ENCODE measurements at regions not wholly inside any gene's neighbourhood (a gene's known extent, or its start where the extent isn't known, plus 50 kb on each side); places are given as distances from the start of the nearest gene placed in this dataset.

DNA sequence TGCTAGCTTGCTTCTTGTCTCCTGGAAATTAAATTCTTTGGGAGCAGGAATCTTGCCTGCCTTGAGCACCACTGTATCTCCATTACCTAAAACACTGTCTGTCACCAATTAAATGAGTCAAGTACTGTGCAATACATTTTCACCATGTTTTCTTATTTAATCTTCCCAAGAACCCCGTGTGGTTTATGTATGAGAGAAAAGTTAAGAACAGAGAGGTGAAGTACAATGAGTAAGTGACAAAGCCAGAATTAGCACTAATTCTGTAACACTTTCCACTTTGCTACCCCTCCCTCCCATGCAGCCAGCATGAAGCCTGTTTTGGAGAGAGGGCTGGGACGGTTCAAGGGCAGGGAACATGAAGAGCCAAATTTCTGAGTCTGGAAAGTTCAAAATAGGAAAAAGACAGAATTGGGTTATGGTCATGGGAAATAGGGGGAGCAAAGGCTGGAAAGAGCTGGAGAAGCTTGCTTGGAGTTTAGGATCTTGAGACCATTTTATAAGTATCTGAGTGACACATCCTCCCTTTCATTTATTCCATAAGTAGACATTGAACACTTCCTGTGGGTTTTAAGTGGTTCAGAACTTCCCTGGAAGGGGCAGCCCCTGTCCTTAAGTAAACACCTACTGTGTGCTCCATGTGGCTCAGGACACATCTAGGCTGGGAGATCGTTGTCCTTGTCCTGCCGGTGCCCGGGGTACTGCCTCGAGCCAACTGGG, 60.5 kb upstream of the CHST1 start:
- Histone ChIP-seq H3K4me1 (ENCODE audit: insufficient read depth, poor library complexity, severe bottlenecking) (no peaks in the 10 kb centered on the region), H3K27me3 (ENCODE audit: insufficient read depth, poor library complexity, severe bottlenecking) (no peaks in the 10 kb centered on the region), H3K36me3 (ENCODE audit: low read depth) (no peaks in the 10 kb centered on the region), H3K4me3 (ENCODE audit: severe bottlenecking) (no peak overlapping the region), H3K9me3 (ENCODE audit: severe bottlenecking) (no peaks in the 10 kb centered on the region), H3K27ac (ENCODE audit: poor library complexity, severe bottlenecking) (no peak overlapping the region)
- no peak for DNase-seq (ENCODE audit: low spot score)
- no peak for ATAC-seq (ENCODE audit: low read depth)
- TF ChIP-seq, protein P1, sequence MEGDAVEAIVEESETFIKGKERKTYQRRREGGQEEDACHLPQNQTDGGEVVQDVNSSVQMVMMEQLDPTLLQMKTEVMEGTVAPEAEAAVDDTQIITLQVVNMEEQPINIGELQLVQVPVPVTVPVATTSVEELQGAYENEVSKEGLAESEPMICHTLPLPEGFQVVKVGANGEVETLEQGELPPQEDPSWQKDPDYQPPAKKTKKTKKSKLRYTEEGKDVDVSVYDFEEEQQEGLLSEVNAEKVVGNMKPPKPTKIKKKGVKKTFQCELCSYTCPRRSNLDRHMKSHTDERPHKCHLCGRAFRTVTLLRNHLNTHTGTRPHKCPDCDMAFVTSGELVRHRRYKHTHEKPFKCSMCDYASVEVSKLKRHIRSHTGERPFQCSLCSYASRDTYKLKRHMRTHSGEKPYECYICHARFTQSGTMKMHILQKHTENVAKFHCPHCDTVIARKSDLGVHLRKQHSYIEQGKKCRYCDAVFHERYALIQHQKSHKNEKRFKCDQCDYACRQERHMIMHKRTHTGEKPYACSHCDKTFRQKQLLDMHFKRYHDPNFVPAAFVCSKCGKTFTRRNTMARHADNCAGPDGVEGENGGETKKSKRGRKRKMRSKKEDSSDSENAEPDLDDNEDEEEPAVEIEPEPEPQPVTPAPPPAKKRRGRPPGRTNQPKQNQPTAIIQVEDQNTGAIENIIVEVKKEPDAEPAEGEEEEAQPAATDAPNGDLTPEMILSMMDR (IDR thresholded peaks at IDR 0.05; ENCODE audit: poor library complexity, severe bottlenecking): no peak

DNA sequence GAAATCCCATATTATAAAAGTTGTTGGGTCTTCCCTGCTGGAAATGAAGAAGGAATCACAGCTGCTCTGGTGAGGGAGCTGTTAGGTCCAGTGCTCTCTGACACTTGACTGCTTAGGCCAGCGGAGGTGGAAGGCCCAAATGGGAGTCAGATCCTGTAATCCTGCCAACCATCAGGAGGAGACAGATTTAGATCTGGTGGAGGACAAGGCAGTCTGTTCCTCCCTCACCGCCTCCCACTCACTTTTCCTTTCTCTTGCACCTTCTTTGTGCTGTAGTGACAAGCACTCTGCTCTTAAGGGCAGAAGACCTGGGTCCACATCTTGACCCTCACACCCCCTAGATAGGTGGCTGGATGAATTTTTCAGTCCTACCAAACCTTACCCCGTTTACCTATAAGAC, 59.7 kb upstream of the CHST1 start:
- Histone ChIP-seq H3K27me3 (ENCODE audit: insufficient read depth, poor library complexity, severe bottlenecking) (no peaks in the 10 kb centered on the region), H3K36me3 (ENCODE audit: low read depth) (no peaks in the 10 kb centered on the region), H3K9me3 (ENCODE audit: severe bottlenecking) (no peaks in the 10 kb centered on the region), H3K27ac (ENCODE audit: poor library complexity, severe bottlenecking) (no peak overlapping the region), H3K4me3 (ENCODE audit: severe bottlenecking) (no peak overlapping the region), H3K4me1 (ENCODE audit: insufficient read depth, poor library complexity, severe bottlenecking) (no peaks in the 10 kb centered on the region)
- ATAC-seq (ENCODE audit: low read depth) (no peak), DNase-seq (ENCODE audit: low spot score) (no peak)
- TF ChIP-seq, protein P1 (IDR thresholded peaks at IDR 0.05; ENCODE audit: poor library complexity, severe bottlenecking): no peak

DNA sequence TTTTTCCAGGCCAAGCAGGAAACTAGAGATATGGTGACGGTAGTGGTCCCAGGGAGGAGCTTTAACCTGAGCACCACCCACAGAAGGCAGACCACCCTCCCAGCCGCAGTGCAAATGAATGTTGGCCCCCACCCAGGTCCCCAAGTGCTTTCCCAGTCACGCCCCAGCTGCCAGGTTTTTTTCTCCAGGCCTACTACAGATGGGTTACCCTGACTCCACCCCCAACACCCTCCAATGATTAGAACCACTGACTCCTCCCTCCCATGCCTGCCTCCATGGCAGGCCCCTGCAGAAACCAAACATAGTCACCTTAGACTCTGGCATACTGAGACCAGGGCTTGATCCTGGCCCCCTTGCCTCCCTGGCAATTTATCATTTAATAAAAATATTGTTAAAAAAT, 58.7 kb upstream of the CHST1 start:
- TF ChIP-seq, protein P1 (IDR thresholded peaks at IDR 0.05; ENCODE audit: poor library complexity, severe bottlenecking): no peak
- no peak overlapping the region for H3K4me3 ChIP-seq (ENCODE audit: severe bottlenecking)
- no peak overlapping the region for H3K27ac ChIP-seq (ENCODE audit: poor library complexity, severe bottlenecking)
- DNase-seq (ENCODE audit: low spot score) (no peak), ATAC-seq (ENCODE audit: low read depth) (no peak)
- H3K36me3 ChIP-seq (ENCODE audit: low read depth): no peaks in the 10 kb centered on the region
- H3K27me3 ChIP-seq (ENCODE audit: insufficient read depth, poor library complexity, severe bottlenecking): no peaks in the 10 kb centered on the region
- no peaks in the 10 kb centered on the region for H3K9me3 ChIP-seq (ENCODE audit: severe bottlenecking)
- H3K4me1 ChIP-seq (ENCODE audit: insufficient read depth, poor library complexity, severe bottlenecking): no peaks in the 10 kb centered on the region

DNA sequence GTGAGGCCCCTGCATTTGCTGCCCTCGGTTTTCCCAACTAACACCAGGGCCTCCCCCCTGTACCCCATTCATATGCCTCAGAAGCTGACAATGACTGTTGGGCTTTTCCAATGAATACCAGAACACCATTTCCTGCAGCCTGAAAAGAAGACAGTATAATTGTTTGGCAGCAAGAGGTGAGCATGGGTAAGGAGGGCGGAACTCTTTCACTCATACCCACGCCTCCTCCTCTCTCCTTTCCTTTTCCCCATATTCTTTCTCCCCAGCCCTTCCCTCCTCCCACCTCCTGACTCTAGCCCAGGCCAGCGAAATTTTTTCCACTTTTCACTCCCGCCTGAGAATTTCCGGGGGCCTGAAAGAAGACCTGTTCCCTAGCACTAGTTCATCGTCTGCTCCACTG, 58.0 kb upstream of the CHST1 start:
- H3K27me3 ChIP-seq (ENCODE audit: insufficient read depth, poor library complexity, severe bottlenecking): no peaks in the 10 kb centered on the region
- no peak overlapping the region for H3K27ac ChIP-seq (ENCODE audit: poor library complexity, severe bottlenecking)
- H3K9me3 ChIP-seq (ENCODE audit: severe bottlenecking): no peaks in the 10 kb centered on the region
- H3K4me3 ChIP-seq (ENCODE audit: severe bottlenecking): no peak overlapping the region
- no peak for ATAC-seq (ENCODE audit: low read depth)
- DNase-seq (ENCODE audit: low spot score): no peak
- H3K36me3 ChIP-seq (ENCODE audit: low read depth): no peaks in the 10 kb centered on the region
- TF ChIP-seq, protein P1 (IDR thresholded peaks at IDR 0.05; ENCODE audit: poor library complexity, severe bottlenecking): no peak
- H3K4me1 ChIP-seq (ENCODE audit: insufficient read depth, poor library complexity, severe bottlenecking): no peaks in the 10 kb centered on the region

DNA sequence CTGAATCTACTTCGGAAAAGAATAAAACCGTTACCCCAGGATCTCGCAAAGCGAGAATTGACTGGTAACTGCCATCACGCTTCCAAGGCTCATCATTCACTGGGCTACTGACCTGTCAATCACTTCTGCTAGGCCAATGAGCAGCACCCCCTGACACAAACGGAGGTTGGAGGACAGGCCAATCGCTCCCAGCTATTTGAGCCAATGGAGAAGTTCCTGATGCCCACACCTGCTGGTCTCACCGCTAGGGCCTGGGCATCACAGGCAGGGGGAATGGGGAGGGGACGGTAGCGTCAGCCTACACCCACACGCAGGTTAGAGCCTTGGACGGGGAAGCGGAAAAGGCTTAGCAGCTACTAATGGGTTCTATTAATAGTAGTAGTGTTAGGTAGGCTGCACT, 56.7 kb upstream of the CHST1 start:
- Histone ChIP-seq H3K36me3 (ENCODE audit: low read depth) (no peaks in the 10 kb centered on the region), H3K27ac (ENCODE audit: poor library complexity, severe bottlenecking) (no peak overlapping the region), H3K4me1 (ENCODE audit: insufficient read depth, poor library complexity, severe bottlenecking) (no peaks in the 10 kb centered on the region), H3K27me3 (ENCODE audit: insufficient read depth, poor library complexity, severe bottlenecking) (no peaks in the 10 kb centered on the region), H3K4me3 (ENCODE audit: severe bottlenecking) (no peak overlapping the region), H3K9me3 (ENCODE audit: severe bottlenecking) (no peaks in the 10 kb centered on the region)
- TF ChIP-seq, protein P1 (IDR thresholded peaks at IDR 0.05; ENCODE audit: poor library complexity, severe bottlenecking): no peak
- DNase-seq (ENCODE audit: low spot score) (no peak), ATAC-seq (ENCODE audit: low read depth) (no peak)
